H1 (cell line): ENCODE measurements at regions not wholly inside any gene's neighbourhood (a gene's known extent, or its start where the extent isn't known, plus 50 kb on each side); places are given as distances from the start of the nearest gene placed in this dataset.

Experiments used
- BRCA1 ChIP-seq: IDR thresholded peaks from 2 replicates; pipeline ENCODE4 v1.6.1; 2012; ENCODE audit warnings: low read depth, low read length, improper control_type of control experiment
- NANOG ChIP-seq: IDR thresholded peaks from 2 replicates; pipeline ENCODE4 v1.6.1; 2011; ENCODE audit warnings: low read length, low read depth, mild to moderate bottlenecking, inconsistent platforms; ENCODE audit not compliant: insufficient read depth, poor library complexity, severe bottlenecking

GRCh38 chr7:25653384-25653783 lies 425.1 kb upstream of the NPVF start (continued):
- TF ChIP-seq NANOG (no peak), BRCA1 (no peak)
